HCT116 (cell line): ENCODE measurements at regions not wholly inside any gene's neighbourhood (a gene's known extent, or its start where the extent isn't known, plus 50 kb on each side); places are given as distances from the start of the nearest gene placed in this dataset.

Experiments used
- ATAC-seq: fragments of 200-7000 bp; cut with Tn5 transposase; 2 replicates; pipeline ENCODE4 v1.9.1; 2020; ENCODE audit warnings: mild to moderate bottlenecking, moderate library complexity
- BruUV-seq: library from RNA; stranded (reverse); fragments of 400-500 nt; replicated peaks from 2 replicates; lab custom pipeline; 2021; lab: Mats Ljungman, UMichigan
- CTCF ChIA-PET: fragments of 300-600 bp; sonication (Branson Sonifier 250); formaldehyde crosslinking; loops from one replicate; lab custom pipeline; 2021; ENCODE audit warnings: antibody characterized with exemption; lab: Charles Lee
- POLR2A ChIA-PET: fragments of 300-600, 350-600 bp; sonication (Branson Sonifier 250); formaldehyde crosslinking; loops from one replicate; lab custom pipeline; 2021; ENCODE audit warnings: antibody characterized with exemption; lab: Charles Lee
- RAD21 ChIA-PET, 2 experiments: fragments of 300-600 bp; sonication (Branson Sonifier 250); formaldehyde crosslinking; loops; one replicate each; lab custom pipeline; 2023; ENCODE audit warnings: low total read pairs in 2 of 2; ENCODE audit not compliant: uncharacterized antibody in 2 of 2, unreplicated experiment in 2 of 2, low non-redundant PET in 1 of 2; lab: Charles Lee
- DNase-seq: peaks from one replicate; pipeline ENCODE4 v3.0.0-alpha.2; 2010; ENCODE audit warnings: low read depth, low spot score
- H2AFZ ChIP-seq: fragments of 200-600 bp; shearing (Covaris generic), sonication (generic); 2 replicates; pipeline ENCODE4 v1.6.1; 2017; ENCODE audit warnings: low read depth, mixed run types, mixed read lengths, antibody characterized with exemption, low read length; ENCODE audit not compliant: poor library complexity, severe bottlenecking
- H3K27ac ChIP-seq: 2 replicates; pipeline ENCODE4 v1.5.1; 2012; ENCODE audit warnings: low read depth, low read length
- H3K27me3 ChIP-seq: fragments of 200-600 bp; sonication (generic); 2 replicates; pipeline ENCODE4 v1.6.1; 2016; ENCODE audit warnings: mixed run types, low read length, mixed read lengths; ENCODE audit not compliant: insufficient read depth
- H3K36me3 ChIP-seq, 2 experiments: fragments of 200-500 bp in 1 of 2; fragments of 200-600 bp in 1 of 2; sonication (Bioruptor generic) in 1 of 2; sonication (generic) in 1 of 2; 2 replicates each; pipeline versions ENCODE4 v1.5.1 to v1.6.1; 2014 to 2016; ENCODE audit warnings: low read length in 2 of 2, inconsistent platforms in 1 of 2, mixed read lengths in 1 of 2, mixed run types in 1 of 2; ENCODE audit not compliant: insufficient read depth in 2 of 2, control insufficient read depth in 1 of 2
- H3K4me1 ChIP-seq, 2 experiments: fragments of 200-600 bp in 1 of 2; sonication (generic) in 1 of 2; 2 replicates each; pipeline versions ENCODE4 v1.5.1 to v1.6.1; 2012 to 2017; ENCODE audit warnings: low read length in 2 of 2, inconsistent platforms in 1 of 2, mild to moderate bottlenecking in 1 of 2, mixed read lengths in 1 of 2, mixed run types in 1 of 2, moderate library complexity in 1 of 2; ENCODE audit not compliant: insufficient read depth in 2 of 2, control insufficient read depth in 1 of 2
- H3K4me2 ChIP-seq: fragments of 200-600 bp; sonication (generic); 2 replicates; pipeline ENCODE4 v1.6.1; 2017; ENCODE audit warnings: mixed run types, low read length, mixed read lengths
- H3K4me3 ChIP-seq, 2 experiments: fragments of 200-600 bp in 1 of 2; sonication (generic) in 1 of 2; replicated peaks in 1 of 2; 2 replicates each; pipeline ENCODE4 v1.5.1; 2011 to 2016; ENCODE audit warnings: low read length in 2 of 2, control low read depth in 1 of 2, low read depth in 1 of 2, mild to moderate bottlenecking in 1 of 2, mixed read lengths in 1 of 2, mixed run types in 1 of 2
- H3K79me2 ChIP-seq: fragments of 200-600 bp; sonication (generic); 2 replicates; pipeline ENCODE4 v1.6.1; 2017; ENCODE audit warnings: mild to moderate bottlenecking, mixed run types, low read length, moderate library complexity, mixed read lengths; ENCODE audit not compliant: insufficient read depth
- H3K9ac ChIP-seq: fragments of 200-600 bp; sonication (generic); 2 replicates; pipeline ENCODE4 v1.6.1; 2016; ENCODE audit warnings: low read length, mixed read lengths
- H3K9me2 ChIP-seq: fragments of 200-600 bp; sonication (generic), shearing (Covaris generic); 2 replicates; pipeline ENCODE4 v1.6.1; 2017; ENCODE audit warnings: mixed run types, mild to moderate bottlenecking, moderate library complexity; ENCODE audit not compliant: insufficient read depth
- H3K9me3 ChIP-seq, 2 experiments: fragments of 200-500 bp in 1 of 2; fragments of 200-600 bp in 1 of 2; sonication (Bioruptor generic) in 1 of 2; sonication (generic) in 1 of 2; 2 replicates each; pipeline ENCODE4 v1.6.1; 2014 to 2017; ENCODE audit warnings: low read length in 2 of 2, mixed read lengths in 2 of 2, inconsistent platforms in 1 of 2, low read depth in 1 of 2, mild to moderate bottlenecking in 1 of 2, mixed run types in 1 of 2, moderate library complexity in 1 of 2; ENCODE audit not compliant: control insufficient read depth in 1 of 2, insufficient read depth in 1 of 2
- H4K20me1 ChIP-seq: fragments of 200-600 bp; sonication (generic), shearing (Covaris generic); 2 replicates; pipeline ENCODE4 v1.6.1; 2017; ENCODE audit warnings: mixed run types, mild to moderate bottlenecking, moderate library complexity; ENCODE audit not compliant: insufficient read depth
- ATF3 ChIP-seq: IDR thresholded peaks from 2 replicates; pipeline ENCODE4 v1.6.1; 2012
- CBX3 ChIP-seq: IDR thresholded peaks from 2 replicates; pipeline ENCODE4 v1.6.1; 2012; ENCODE audit warnings: low read depth
- CEBPB ChIP-seq: IDR thresholded peaks from 2 replicates; pipeline ENCODE4 v1.6.1; 2012; ENCODE audit warnings: low read depth
- CTCF ChIP-seq, 3 experiments: fragments of 200-600 bp in 1 of 3; sonication (generic) in 1 of 3; IDR thresholded peaks in 2 of 3; conservative IDR thresholded peaks in 1 of 3; 2 replicates each; pipeline ENCODE4 v1.5.1; 2012 to 2017; ENCODE audit warnings: low read depth in 2 of 3, low read length in 2 of 3, antibody characterized with exemption in 1 of 3, borderline replicate concordance in 1 of 3, control low read depth in 1 of 3, mild to moderate bottlenecking in 1 of 3, mixed read lengths in 1 of 3, mixed run types in 1 of 3, moderate library complexity in 1 of 3; ENCODE audit not compliant: insufficient read depth in 1 of 3
- EGR1 ChIP-seq: IDR thresholded peaks from 2 replicates; pipeline ENCODE4 v1.6.1; 2012; ENCODE audit warnings: low read depth
- ELF1 ChIP-seq: IDR thresholded peaks from 2 replicates; pipeline ENCODE4 v1.6.1; 2012; ENCODE audit warnings: low read depth, borderline replicate concordance
- EZH2 ChIP-seq: fragments of 200-600 bp; sonication (generic); IDR thresholded peaks from 2 replicates; pipeline ENCODE4 v1.6.1; 2017; ENCODE audit warnings: antibody characterized with exemption, mixed run types
- EZH2phosphoT487 ChIP-seq: fragments of 200-600 bp; IDR thresholded peaks from 2 replicates; pipeline ENCODE4 v1.6.1; 2018; ENCODE audit warnings: antibody characterized with exemption, borderline replicate concordance
- FOSL1 ChIP-seq: IDR thresholded peaks from 2 replicates; pipeline ENCODE4 v1.6.1; 2012; ENCODE audit warnings: low read depth
- MAX ChIP-seq: IDR thresholded peaks from 2 replicates; pipeline ENCODE4 v1.6.1; 2012
- RAD21 ChIP-seq: IDR thresholded peaks from 2 replicates; pipeline ENCODE4 v1.6.1; 2012; ENCODE audit warnings: low read depth, mild to moderate bottlenecking
- REST ChIP-seq: IDR thresholded peaks from 2 replicates; pipeline ENCODE4 v1.6.1; 2012; ENCODE audit warnings: low read depth
- SIN3A ChIP-seq: IDR thresholded peaks from 2 replicates; pipeline ENCODE4 v1.6.1; 2012; ENCODE audit warnings: low read depth
- SRF ChIP-seq: IDR thresholded peaks from 2 replicates; pipeline ENCODE4 v1.6.1; 2012; ENCODE audit warnings: low read depth
- TCF7L2 ChIP-seq: IDR thresholded peaks from 2 replicates; pipeline ENCODE4 v1.7.0; 2011; ENCODE audit warnings: borderline replicate concordance, inconsistent platforms; ENCODE audit not compliant: insufficient read depth, insufficient read length; ENCODE audit errors: extremely low read depth
- YY1 ChIP-seq: IDR thresholded peaks from 2 replicates; pipeline ENCODE4 v1.6.1; 2011; ENCODE audit warnings: low read length, low read depth, moderate library complexity, mild to moderate bottlenecking; ENCODE audit not compliant: insufficient replicate concordance; ENCODE audit errors: extremely low read depth
- ZBTB33 ChIP-seq: IDR thresholded peaks from 2 replicates; pipeline ENCODE4 v1.6.1; 2011; ENCODE audit warnings: mild to moderate bottlenecking, low read length, moderate library complexity; ENCODE audit not compliant: insufficient replicate concordance; ENCODE audit errors: extremely low read depth
- ZFX ChIP-seq: fragments of 450-650 bp; IDR thresholded peaks from 2 replicates; pipeline ENCODE4 v1.6.1; 2017
- ZNF274 ChIP-seq: fragments of 200-500 bp; sonication (Bioruptor generic); IDR thresholded peaks from 2 replicates; pipeline ENCODE4 v1.6.1; 2014; ENCODE audit warnings: mild to moderate bottlenecking, low read depth, low read length, inconsistent platforms
- intact Hi-C: fragments of 100-400 bp; cut with micrococcal nuclease; formaldehyde crosslinking; loops from 2 replicates; pipeline ENCODE4 v1.10.0; 2022

GRCh38 chr4:130449741-130450140 is 1353.8 kb downstream of the C4orf33 start (continued):
- TF ChIP-seq ZNF274 = no peak
- no peak for TF ChIP-seq EZH2
- TF ChIP-seq SRF = no peak
- no peak for TF ChIP-seq CEBPB
- TF ChIP-seq ZBTB33 = no peak
- TF ChIP-seq TCF7L2 = no peak
- no peak for TF ChIP-seq MAX
- TF ChIP-seq, all 23 proteins: peak for 0

GRCh38 chr4:130468340-130468739 is 1372.4 kb downstream of the C4orf33 start:
- no peaks in the 10 kb centered on the region; the same call in 1 of the 2 replicates for H4K20me1 ChIP-seq
- no peak for ATAC-seq
- H3K9ac ChIP-seq = no peak overlapping the region
- H3K9me2 ChIP-seq = no peaks in the 10 kb centered on the region
- no peak overlapping the region for H3K27ac ChIP-seq
- CTCF ChIA-PET = no interaction called here
- no peaks in the 10 kb centered on the region for H3K79me2 ChIP-seq
- H3K4me3 ChIP-seq = no peak overlapping the region
- H3K4me2 ChIP-seq = no peak overlapping the region
- DNase-seq = no peak
- no TSS peak for BruUV-seq
- H3K27me3 ChIP-seq = no peaks in the 10 kb centered on the region
- no peaks in the 10 kb centered on the region for H3K9me3 ChIP-seq
- POLR2A ChIA-PET = interaction anchor here (0.5 kb wide), 1 partner anchor 532 kb away, joined by 3 read pairs; no protein-coding TSS in a partner anchor
- H3K4me1 ChIP-seq = no peaks in the 10 kb centered on the region
- intact Hi-C loops = no loop called here
- H2AFZ ChIP-seq = no peak overlapping the region
- RAD21 ChIA-PET = no interaction called here
- H3K36me3 ChIP-seq = no peaks in the 10 kb centered on the region
- TF ChIP-seq EGR1 = no peak
- no peak for TF ChIP-seq CTCF (IDR thresholded peaks at IDR 0.05 in 2 of 3, conservative IDR thresholded peaks at IDR 0.05 in 1 of 3; ENCODE audit: borderline replicate concordance in 1 of 3, insufficient read depth in 1 of 3, low read depth in 2 of 3, low read length in 2 of 3)
- no peak for TF ChIP-seq SRF
- TF ChIP-seq ELF1 = no peak
- TF ChIP-seq REST = no peak
- TF ChIP-seq TCF7L2 = no peak
- no peak for TF ChIP-seq CBX3
- no peak for TF ChIP-seq SIN3A
- no peak for TF ChIP-seq FOSL1
- no peak for TF ChIP-seq EZH2phosphoT487
- no peak for TF ChIP-seq RAD21
- no peak for TF ChIP-seq ZFX
- no peak for TF ChIP-seq ATF3
- no peak for TF ChIP-seq YY1
